ENCODE measurements at regions not wholly inside any gene's neighbourhood (a gene's known extent, or its start where the extent isn't known, plus 50 kb on each side); places are given as distances from the start of the nearest gene placed in this dataset.

DNA sequence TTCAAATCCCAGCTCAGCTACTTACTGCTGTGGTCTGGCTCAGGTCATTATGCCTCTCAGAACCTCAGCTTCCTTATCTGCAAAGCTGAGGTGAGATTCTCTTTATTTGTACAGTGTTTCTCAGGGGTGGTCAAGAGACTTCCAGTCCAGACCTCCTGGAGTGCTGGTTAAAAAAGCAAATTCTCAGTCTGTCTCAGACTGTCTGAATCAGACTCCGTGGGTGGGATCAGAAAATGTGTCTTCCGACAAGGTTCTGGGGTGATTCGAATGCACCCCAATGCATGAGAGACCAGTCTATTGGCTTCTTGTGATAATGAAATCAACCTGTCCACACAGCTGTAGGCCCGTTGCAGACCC lies 137.7 kb upstream of the SMIM23 start:
- Histone ChIP-seq H4K12ac (ENCODE audit: low read depth, low read length) (no peak overlapping the region), H3K18ac (ENCODE audit: low read length) (no peak overlapping the region), H3K4me2 (ENCODE audit: low read length) (no peak overlapping the region), H2BK120ac (ENCODE audit: insufficient read depth, low read length, poor library complexity) (no peak overlapping the region), H3K79me1 (ENCODE audit: low read length) (no peaks in the 10 kb centered on the region), H3K27me3 (ENCODE audit: insufficient read depth, low read length) (no peaks in the 10 kb centered on the region), H4K91ac (ENCODE audit: low read depth, low read length) (no peak overlapping the region), H3K4me3 (ENCODE audit: low read depth, low read length) (no peak overlapping the region), H3K4ac (ENCODE audit: low read depth, low read length) (no peak overlapping the region), H3K27ac (ENCODE audit: low read depth, low read length) (no peak overlapping the region), H3K4me1 (ENCODE audit: control insufficient read depth in 1 of 2, insufficient read depth in 2 of 2, low read length in 2 of 2) (peaks cover 0 to 7% of the 10 kb centered on the region in 2 experiments), H3K79me2 (ENCODE audit: control insufficient read depth, insufficient read depth, low read length, poor library complexity) (no peaks in the 10 kb centered on the region), H3K36me3 (ENCODE audit: control insufficient read depth in 1 of 2, insufficient read depth in 2 of 2, low read length in 2 of 2) (no peaks in the 10 kb centered on the region), H3K9me3 (ENCODE audit: insufficient read depth, low read depth, low read length) (no peaks in the 10 kb centered on the region), H2BK5ac (ENCODE audit: low read depth, low read length, poor library complexity) (no peak overlapping the region), H3K23ac (ENCODE audit: low read length) (no peak overlapping the region), H4K8ac (ENCODE audit: low read depth, low read length) (no peak overlapping the region), H2BK12ac (ENCODE audit: low read length) (no peak overlapping the region), H3K9ac (ENCODE audit: low read length) (no peak overlapping the region), H3K14ac (ENCODE audit: low read length) (no peak overlapping the region), H2AK5ac (ENCODE audit: low read length) (no peak overlapping the region), H2AFZ (ENCODE audit: insufficient read depth, low read length, poor library complexity) (no peak overlapping the region)
- DNase-seq: no peak
- WGBS (ENCODE audit: extremely low coverage, insufficient coverage, insufficient read length): no CpG with 5 or more reads among the region's 4 CpGs

DNA sequence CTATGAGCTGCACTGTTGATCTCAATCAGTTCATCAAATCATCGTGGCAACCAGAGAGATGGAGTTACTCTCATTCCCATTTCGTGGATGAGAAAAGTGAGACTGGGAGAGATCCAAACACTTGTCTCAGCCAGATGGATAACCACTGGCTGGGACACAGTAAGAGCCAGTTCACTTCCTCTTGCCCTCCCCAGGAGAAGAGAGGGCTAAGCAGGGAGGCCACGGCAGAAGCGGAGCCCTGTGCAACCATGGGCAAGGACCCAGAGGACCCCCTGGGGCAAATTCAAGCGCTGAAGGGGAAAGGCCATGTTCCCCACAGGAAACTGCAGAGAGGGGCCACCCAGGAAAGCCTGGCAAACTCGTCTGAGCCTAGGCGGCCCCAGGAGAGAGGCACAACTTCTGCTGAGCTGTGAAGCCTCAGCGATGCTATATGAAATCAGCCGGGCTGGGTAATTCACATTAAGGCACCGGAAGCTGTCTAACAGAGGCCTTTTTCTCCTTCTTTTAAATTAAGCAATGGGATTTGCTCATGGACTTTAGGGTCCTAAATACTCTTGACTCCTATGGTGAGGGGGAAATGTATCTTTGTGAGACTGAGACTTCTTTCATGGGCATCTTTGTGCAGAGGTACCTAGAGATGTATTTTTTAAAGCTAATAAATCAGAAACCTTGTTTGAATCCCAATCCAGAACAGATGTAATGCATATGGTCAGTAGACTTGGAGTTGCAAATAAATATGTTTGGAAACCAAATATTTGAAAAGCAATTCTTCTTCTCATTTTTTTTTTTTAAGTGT lies 137.1 kb upstream of the SMIM23 start:
- peaks cover 0 to 7% of the 10 kb centered on the region in 2 experiments for H3K4me1 ChIP-seq (ENCODE audit: control insufficient read depth in 1 of 2, insufficient read depth in 2 of 2, low read length in 2 of 2)
- WGBS (ENCODE audit: extremely low coverage, insufficient coverage, insufficient read length): no CpG with 5 or more reads among the region's 10 CpGs
- H2BK120ac ChIP-seq (ENCODE audit: insufficient read depth, low read length, poor library complexity): no peak overlapping the region
- H2BK12ac ChIP-seq (ENCODE audit: low read length): no peak overlapping the region
- no peak overlapping the region for H4K91ac ChIP-seq (ENCODE audit: low read depth, low read length)
- DNase-seq: no peak
- H3K14ac ChIP-seq (ENCODE audit: low read length): no peak overlapping the region
- H3K27ac ChIP-seq (ENCODE audit: low read depth, low read length): no peak overlapping the region
- no peak overlapping the region for H3K23ac ChIP-seq (ENCODE audit: low read length)
- H3K27me3 ChIP-seq (ENCODE audit: insufficient read depth, low read length): no peaks in the 10 kb centered on the region
- no peak overlapping the region for H4K12ac ChIP-seq (ENCODE audit: low read depth, low read length)
- no peak overlapping the region for H3K18ac ChIP-seq (ENCODE audit: low read length)
- no peak overlapping the region for H2BK5ac ChIP-seq (ENCODE audit: low read depth, low read length, poor library complexity)
- no peaks in the 10 kb centered on the region for H3K79me1 ChIP-seq (ENCODE audit: low read length)
- H3K79me2 ChIP-seq (ENCODE audit: control insufficient read depth, insufficient read depth, low read length, poor library complexity): no peaks in the 10 kb centered on the region
- H3K4me2 ChIP-seq (ENCODE audit: low read length): no peak overlapping the region
- no peaks in the 10 kb centered on the region for H3K36me3 ChIP-seq (ENCODE audit: control insufficient read depth in 1 of 2, insufficient read depth in 2 of 2, low read length in 2 of 2)
- H3K4ac ChIP-seq (ENCODE audit: low read depth, low read length): no peak overlapping the region
- H2AFZ ChIP-seq (ENCODE audit: insufficient read depth, low read length, poor library complexity): no peak overlapping the region
- H3K9me3 ChIP-seq (ENCODE audit: insufficient read depth, low read depth, low read length): no peaks in the 10 kb centered on the region
- H4K8ac ChIP-seq (ENCODE audit: low read depth, low read length): no peak overlapping the region
- no peak overlapping the region for H3K4me3 ChIP-seq (ENCODE audit: low read depth, low read length)
- H2AK5ac ChIP-seq (ENCODE audit: low read length): no peak overlapping the region
- H3K9ac ChIP-seq (ENCODE audit: low read length): no peak overlapping the region

DNA sequence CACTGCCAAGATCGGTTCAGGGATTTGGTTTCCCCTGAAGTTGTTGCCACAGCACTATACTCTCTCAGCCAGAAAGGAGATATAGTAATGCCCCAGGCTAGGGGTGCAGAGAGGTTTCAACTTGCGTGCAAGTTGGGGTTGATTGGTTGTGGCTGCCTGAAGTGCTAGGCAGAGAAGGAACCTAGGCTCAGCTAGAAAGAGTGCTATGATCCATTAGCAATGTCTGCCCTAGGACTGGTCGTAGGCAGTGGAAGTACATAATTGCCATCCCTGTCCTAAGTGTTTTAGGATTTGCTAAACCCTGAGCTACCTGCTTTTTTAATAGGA lies 136.6 kb upstream of the SMIM23 start:
- H3K27me3 ChIP-seq (ENCODE audit: insufficient read depth, low read length): no peaks in the 10 kb centered on the region
- WGBS (ENCODE audit: extremely low coverage, insufficient coverage, insufficient read length): no CpG with 5 or more reads among the region's 3 CpGs
- no peaks in the 10 kb centered on the region for H3K9me3 ChIP-seq (ENCODE audit: insufficient read depth, low read depth, low read length)
- H3K79me2 ChIP-seq (ENCODE audit: control insufficient read depth, insufficient read depth, low read length, poor library complexity): no peaks in the 10 kb centered on the region
- no peak overlapping the region for H4K12ac ChIP-seq (ENCODE audit: low read depth, low read length)
- H2BK5ac ChIP-seq (ENCODE audit: low read depth, low read length, poor library complexity): no peak overlapping the region
- H4K8ac ChIP-seq (ENCODE audit: low read depth, low read length): no peak overlapping the region
- H3K18ac ChIP-seq (ENCODE audit: low read length): no peak overlapping the region
- H3K9ac ChIP-seq (ENCODE audit: low read length): no peak overlapping the region
- H2BK120ac ChIP-seq (ENCODE audit: insufficient read depth, low read length, poor library complexity): no peak overlapping the region
- no peak overlapping the region for H4K91ac ChIP-seq (ENCODE audit: low read depth, low read length)
- no peak overlapping the region for H3K27ac ChIP-seq (ENCODE audit: low read depth, low read length)
- DNase-seq: no peak
- H3K4me3 ChIP-seq (ENCODE audit: low read depth, low read length): no peak overlapping the region
- H2BK12ac ChIP-seq (ENCODE audit: low read length): no peak overlapping the region
- no peaks in the 10 kb centered on the region for H3K79me1 ChIP-seq (ENCODE audit: low read length)
- no peak overlapping the region for H3K14ac ChIP-seq (ENCODE audit: low read length)
- no peak overlapping the region for H3K4ac ChIP-seq (ENCODE audit: low read depth, low read length)
- H3K36me3 ChIP-seq (ENCODE audit: control insufficient read depth in 1 of 2, insufficient read depth in 2 of 2, low read length in 2 of 2): no peaks in the 10 kb centered on the region
- no peak overlapping the region for H3K4me2 ChIP-seq (ENCODE audit: low read length)
- H2AK5ac ChIP-seq (ENCODE audit: low read length): no peak overlapping the region
- H3K4me1 ChIP-seq (ENCODE audit: control insufficient read depth in 1 of 2, insufficient read depth in 2 of 2, low read length in 2 of 2): peaks cover 0 to 7% of the 10 kb centered on the region in 2 experiments
- H2AFZ ChIP-seq (ENCODE audit: insufficient read depth, low read length, poor library complexity): no peak overlapping the region
- H3K23ac ChIP-seq (ENCODE audit: low read length): no peak overlapping the region

DNA sequence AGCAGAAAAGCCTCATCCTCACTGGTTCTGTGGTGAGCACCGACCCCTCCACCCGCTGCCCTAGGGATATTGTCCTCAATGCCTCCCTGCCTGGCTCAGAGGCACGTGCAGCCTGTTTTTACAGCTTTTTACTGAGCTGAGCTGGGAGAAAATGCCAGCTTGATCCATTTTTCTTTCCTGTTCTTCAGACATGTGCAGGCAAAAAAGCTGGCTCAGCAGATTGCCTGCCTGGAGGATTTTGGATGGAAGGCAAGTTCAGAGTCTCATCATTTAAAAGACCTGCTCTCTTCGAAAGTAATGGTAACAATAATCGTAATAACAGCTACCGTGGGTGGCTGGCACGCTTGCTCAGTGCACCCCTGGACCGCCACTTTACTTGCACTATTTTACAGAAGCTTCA lies 135.0 kb upstream of the SMIM23 start:
- Histone ChIP-seq H3K4me3 (ENCODE audit: low read depth, low read length) (no peak overlapping the region), H4K8ac (ENCODE audit: low read depth, low read length) (no peak overlapping the region), H3K9ac (ENCODE audit: low read length) (no peak overlapping the region), H4K91ac (ENCODE audit: low read depth, low read length) (no peak overlapping the region), H3K27ac (ENCODE audit: low read depth, low read length) (no peak overlapping the region), H2AFZ (ENCODE audit: insufficient read depth, low read length, poor library complexity) (no peak overlapping the region), H3K4ac (ENCODE audit: low read depth, low read length) (no peak overlapping the region), H2BK12ac (ENCODE audit: low read length) (no peak overlapping the region), H3K4me2 (ENCODE audit: low read length) (no peak overlapping the region), H2BK120ac (ENCODE audit: insufficient read depth, low read length, poor library complexity) (no peak overlapping the region), H3K79me1 (ENCODE audit: low read length) (no peaks in the 10 kb centered on the region), H3K79me2 (ENCODE audit: control insufficient read depth, insufficient read depth, low read length, poor library complexity) (no peaks in the 10 kb centered on the region), H3K9me3 (ENCODE audit: insufficient read depth, low read depth, low read length) (no peaks in the 10 kb centered on the region), H3K18ac (ENCODE audit: low read length) (no peak overlapping the region), H4K12ac (ENCODE audit: low read depth, low read length) (no peak overlapping the region), H2BK5ac (ENCODE audit: low read depth, low read length, poor library complexity) (no peak overlapping the region), H3K27me3 (ENCODE audit: insufficient read depth, low read length) (no peaks in the 10 kb centered on the region), H3K23ac (ENCODE audit: low read length) (no peak overlapping the region), H2AK5ac (ENCODE audit: low read length) (no peak overlapping the region), H3K36me3 (ENCODE audit: control insufficient read depth in 1 of 2, insufficient read depth in 2 of 2, low read length in 2 of 2) (no peaks in the 10 kb centered on the region), H3K14ac (ENCODE audit: low read length) (no peak overlapping the region), H3K4me1 (ENCODE audit: control insufficient read depth in 1 of 2, insufficient read depth in 2 of 2, low read length in 2 of 2) (peaks cover 0 to 7% of the 10 kb centered on the region in 2 experiments)
- WGBS (ENCODE audit: extremely low coverage, insufficient coverage, insufficient read length): no CpG with 5 or more reads among the region's 8 CpGs
- no peak for DNase-seq
